Activated CD4-positive, alpha-beta T cell treated with anti-CD3 and anti-CD28 coated beads for 36 hours (primary cell): ENCODE measurements at regions not wholly inside any gene's neighbourhood (a gene's known extent, or its start where the extent isn't known, plus 50 kb on each side); places are given as distances from the start of the nearest gene placed in this dataset.

Source experiments
- ATAC-seq: fragments of 200-7000 bp; cut with Tn5 transposase; one replicate; pipeline ENCODE4 v1.10.0; 2021; ENCODE audit warnings: mild to moderate bottlenecking, moderate library complexity
- CTCF ChIA-PET: fragments of 350-600 bp; sonication (Branson Sonifier 250); formaldehyde crosslinking; loops from one replicate; lab custom pipeline; 2021; ENCODE audit warnings: antibody characterized with exemption; lab: Charles Lee
- POLR2A ChIA-PET: fragments of 350-600 bp; sonication (Branson Sonifier 250); formaldehyde crosslinking; loops from one replicate; lab custom pipeline; 2021; ENCODE audit warnings: antibody characterized with exemption, inconsistent platforms; lab: Charles Lee
- DNase-seq: peaks from one replicate; pipeline ENCODE4 v3.0.0-alpha.2; 2020
- H3K27ac Mint-ChIP-seq: one replicate; pipeline ENCODE4 v1.8.0; 2021; ENCODE audit warnings: mixed read lengths
- H3K27me3 Mint-ChIP-seq: one replicate; pipeline ENCODE4 v1.8.0; 2021; ENCODE audit warnings: mixed read lengths
- H3K36me3 Mint-ChIP-seq: one replicate; pipeline ENCODE4 v1.8.0; 2021; ENCODE audit warnings: low read depth, mixed read lengths
- H3K4me1 Mint-ChIP-seq: one replicate; pipeline ENCODE4 v1.8.0; 2021; ENCODE audit warnings: mixed read lengths
- H3K4me3 Mint-ChIP-seq: one replicate; pipeline ENCODE4 v1.8.0; 2021; ENCODE audit warnings: mild to moderate bottlenecking, moderate library complexity, mixed read lengths
- H3K9me3 Mint-ChIP-seq: one replicate; pipeline ENCODE4 v1.8.0; 2021; ENCODE audit warnings: low read depth, mixed read lengths
- intact Hi-C, 2 experiments: fragments of 100-400 bp; cut with DNase I in 1 of 2; cut with micrococcal nuclease in 1 of 2; formaldehyde crosslinking; loops; one replicate each; pipeline versions ENCODE4 v1.14.2 to v1.15.1; 2022 to 2024; cut with DNase I, micrococcal nuclease

DNA sequence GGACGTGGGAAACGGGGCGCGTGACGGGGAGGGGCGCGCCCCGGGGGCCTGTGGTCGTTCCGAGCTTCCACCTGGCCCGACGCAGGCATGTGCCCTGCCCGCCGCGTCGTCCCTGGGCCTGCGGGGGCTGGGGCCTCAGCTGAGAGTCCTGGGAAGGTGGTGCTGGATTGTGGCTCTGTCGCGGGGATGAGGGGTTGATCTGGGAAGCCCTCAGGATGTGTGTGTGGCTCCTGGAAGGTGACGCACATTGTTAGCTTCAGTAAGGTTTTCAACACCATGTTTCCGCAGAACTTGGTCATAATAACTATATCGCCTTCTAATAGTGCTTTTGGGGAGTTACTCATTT is 589.1 kb downstream of the MTRR start:
- POLR2A ChIA-PET, result no interaction called here
- Mint-ChIP-seq H3K36me3 (peaks cover 15% of the 10 kb centered on the region), H3K27ac (peak overlapping the region; percentile 80), H3K9me3 (no peaks in the 10 kb centered on the region), H3K4me1 (peaks cover 20% of the 10 kb centered on the region), H3K4me3 (peak overlapping the region; percentile 81), H3K27me3 (no peaks in the 10 kb centered on the region)
- DNase-seq (peak; percentile 16), ATAC-seq (peak; percentile 7)
- intact Hi-C loops, result loop anchor here in 1 of 2 experiments (10.0 kb wide), 2 partner anchors 553 to 1743 kb away; partner anchors contain the start of gene TENT4A
- CTCF ChIA-PET, result no interaction called here

DNA sequence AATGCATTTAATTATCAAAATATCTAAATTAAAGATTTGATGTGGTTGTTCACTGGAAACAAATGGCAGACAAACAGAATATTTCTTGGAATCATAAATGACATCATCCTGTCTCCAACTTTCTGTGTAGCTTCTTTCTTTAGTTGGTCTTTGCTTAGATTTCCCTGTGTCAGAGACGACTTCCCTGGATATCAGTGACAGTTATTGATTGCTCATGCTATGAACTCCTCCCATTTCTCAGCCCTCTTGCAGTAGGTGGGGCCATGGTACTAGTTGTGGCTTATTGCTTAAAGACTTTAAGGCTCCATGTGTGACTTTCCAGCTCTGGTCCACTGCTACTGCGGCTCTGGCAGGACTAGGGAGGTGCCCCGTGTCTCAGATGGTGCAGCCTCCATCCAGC is 592.6 kb downstream of the MTRR start:
- no peaks in the 10 kb centered on the region for H3K9me3 Mint-ChIP-seq
- H3K4me1 Mint-ChIP-seq, result peaks cover 15% of the 10 kb centered on the region
- no peak overlapping the region for H3K4me3 Mint-ChIP-seq
- intact Hi-C loops, result no loop called here
- ATAC-seq, result no peak
- H3K27me3 Mint-ChIP-seq, result no peaks in the 10 kb centered on the region
- no peak for DNase-seq
- POLR2A ChIA-PET, result no interaction called here
- no peak overlapping the region for H3K27ac Mint-ChIP-seq
- CTCF ChIA-PET, result no interaction called here
- peaks cover 15% of the 10 kb centered on the region for H3K36me3 Mint-ChIP-seq

DNA sequence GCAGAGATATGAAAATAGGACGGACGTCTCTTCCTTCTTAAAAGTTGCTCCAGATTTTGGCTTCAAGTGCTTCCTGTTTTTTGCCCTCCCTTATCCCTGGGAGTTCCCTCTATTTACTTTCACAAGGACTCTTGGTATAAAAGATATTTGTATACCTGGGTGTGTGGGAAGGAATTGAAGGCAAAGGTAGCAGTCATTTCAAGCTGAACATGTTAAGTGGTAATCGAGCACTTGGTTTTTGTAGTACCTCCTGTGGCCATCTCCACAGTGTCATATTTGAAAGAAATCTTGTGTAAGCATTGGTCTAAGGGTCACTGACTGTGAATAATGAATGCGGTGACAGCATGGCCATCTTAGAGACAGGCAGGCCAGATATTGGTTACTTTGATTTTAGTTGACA is 593.6 kb downstream of the MTRR start:
- Mint-ChIP-seq H3K27ac (no peak overlapping the region), H3K4me3 (no peak overlapping the region), H3K27me3 (no peaks in the 10 kb centered on the region), H3K9me3 (no peaks in the 10 kb centered on the region), H3K4me1 (peaks cover 10% of the 10 kb centered on the region), H3K36me3 (peaks cover 13% of the 10 kb centered on the region)
- DNase-seq (no peak), ATAC-seq (no peak)
- intact Hi-C loops, result no loop called here
- CTCF ChIA-PET, result no interaction called here
- POLR2A ChIA-PET, result no interaction called here

- POLR2A ChIA-PET, result no interaction called here
These were observed 601.5 kb downstream of the MTRR start for GRCh38 chr5:8470489-8470888.

DNA sequence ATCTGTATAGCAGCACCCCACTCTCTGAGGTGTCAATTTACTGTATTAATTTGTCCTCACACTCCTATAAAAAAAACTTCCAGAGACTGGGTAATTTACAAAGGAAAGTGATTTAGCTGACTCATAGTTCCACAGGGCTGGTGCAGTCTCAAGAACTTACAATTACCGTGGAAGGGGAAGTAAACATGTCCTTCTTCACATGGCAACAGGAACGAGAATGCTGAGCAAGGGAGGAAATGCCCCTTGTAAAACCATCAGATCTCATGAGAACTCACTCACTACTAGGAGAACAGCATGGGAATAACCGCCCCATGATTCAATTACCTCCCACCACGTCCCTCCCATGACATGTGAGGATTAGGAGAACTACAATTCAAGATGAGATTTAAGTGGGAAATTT is 602.6 kb downstream of the MTRR start:
- Mint-ChIP-seq H3K4me1 (no peaks in the 10 kb centered on the region), H3K27ac (no peak overlapping the region), H3K36me3 (no peaks in the 10 kb centered on the region), H3K4me3 (no peak overlapping the region), H3K9me3 (peaks cover 14% of the 10 kb centered on the region), H3K27me3 (no peaks in the 10 kb centered on the region)
- ATAC-seq, result no peak
- ChIA-PET CTCF (interaction anchor here (0.8 kb wide), 1 partner anchor 532 kb away, joined by 3 read pairs; no protein-coding TSS in a partner anchor), POLR2A (no interaction called here)
- intact Hi-C loops, result no loop called here
- no peak for DNase-seq

More at GRCh38 chr5:8470489-8470888, 601.5 kb downstream of the MTRR start:
- intact Hi-C loops, result no loop called here
- Mint-ChIP-seq H3K4me3 (no peak overlapping the region), H3K4me1 (no peaks in the 10 kb centered on the region), H3K36me3 (no peaks in the 10 kb centered on the region), H3K9me3 (peaks cover 14% of the 10 kb centered on the region), H3K27ac (no peak overlapping the region), H3K27me3 (no peaks in the 10 kb centered on the region)
- CTCF ChIA-PET, result interaction anchor here (0.7 kb wide), 1 partner anchor 177 kb away, joined by 5 read pairs; no protein-coding TSS in a partner anchor
- ATAC-seq, result no peak
- no peak for DNase-seq

GRCh38 chr5:8473016-8473415 is 604.1 kb downstream of the MTRR start:
- H3K36me3 Mint-ChIP-seq, result no peaks in the 10 kb centered on the region
- ATAC-seq (no peak), DNase-seq (no peak)
- intact Hi-C loops, result no loop called here
- CTCF ChIA-PET, result no interaction called here
- H3K9me3 Mint-ChIP-seq, result peaks cover 14% of the 10 kb centered on the region
- H3K4me3 Mint-ChIP-seq, result no peak overlapping the region
- no peaks in the 10 kb centered on the region for H3K27me3 Mint-ChIP-seq
- H3K4me1 Mint-ChIP-seq, result no peaks in the 10 kb centered on the region
- no peak overlapping the region for H3K27ac Mint-ChIP-seq
- POLR2A ChIA-PET, result no interaction called here

DNA sequence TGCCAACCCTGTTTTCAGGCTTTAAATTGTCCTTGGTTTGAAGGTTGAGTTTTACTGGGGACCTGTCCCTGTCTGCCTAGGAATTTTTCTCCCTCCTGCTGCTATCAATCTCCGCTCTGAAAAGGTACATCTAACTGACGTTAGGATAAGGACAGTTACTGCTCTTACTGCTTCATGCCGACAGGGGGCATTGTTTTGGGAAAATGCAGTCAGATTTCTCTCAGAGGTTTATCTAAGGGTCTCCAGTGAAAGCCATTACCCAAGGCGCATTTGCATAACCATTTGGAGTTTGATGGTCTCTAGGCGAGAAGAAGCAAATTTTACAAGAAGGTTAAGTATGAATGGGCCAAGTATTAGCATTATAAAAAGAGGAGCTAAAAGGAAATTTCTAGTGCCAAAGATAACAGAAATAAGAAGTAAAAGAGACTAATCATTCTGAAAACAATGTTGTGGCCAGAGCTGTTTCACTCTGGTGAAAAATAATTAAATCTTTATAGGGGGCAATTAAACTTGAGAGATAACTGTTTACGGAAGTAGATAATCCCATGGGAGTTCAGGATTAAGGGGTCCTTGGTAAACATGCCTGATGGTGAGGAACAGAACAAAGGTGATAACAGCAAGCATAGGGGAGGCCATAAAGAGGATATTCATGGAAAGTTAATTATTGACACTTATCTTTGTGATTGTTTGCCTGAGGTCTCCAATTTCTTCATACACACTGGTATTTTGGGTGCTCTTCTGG is 605.0 kb downstream of the MTRR start:
- ATAC-seq, result no peak
- CTCF ChIA-PET, result no interaction called here
- no peaks in the 10 kb centered on the region for H3K27me3 Mint-ChIP-seq

DNA sequence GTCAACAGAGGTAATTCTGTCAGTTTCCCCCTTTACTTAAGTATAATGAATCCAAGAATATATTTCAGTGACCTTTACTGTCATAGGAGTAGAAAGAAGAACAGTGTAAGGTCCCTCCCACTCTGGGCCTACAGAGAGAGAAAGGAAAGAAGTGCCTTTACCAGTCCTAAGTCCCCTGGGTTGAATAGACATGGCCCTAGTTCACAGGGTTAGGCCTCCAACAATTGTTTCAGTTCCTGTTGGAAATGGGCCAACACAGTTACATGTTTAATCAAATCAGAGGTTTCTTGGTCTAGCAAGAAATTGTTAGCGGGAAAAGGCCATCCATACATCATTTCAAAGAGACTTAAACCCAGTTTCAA is 605.6 kb downstream of the MTRR start:
- ChIA-PET CTCF (no interaction called here), POLR2A (no interaction called here)
- ATAC-seq, result no peak
- Mint-ChIP-seq H3K27me3 (no peaks in the 10 kb centered on the region), H3K4me1 (no peaks in the 10 kb centered on the region), H3K9me3 (peaks cover 16% of the 10 kb centered on the region), H3K4me3 (no peak overlapping the region), H3K36me3 (no peaks in the 10 kb centered on the region), H3K27ac (no peak overlapping the region)
- no peak for DNase-seq
- intact Hi-C loops, result no loop called here

More for the DNA sequence above, 605.0 kb downstream of the MTRR start:
- Mint-ChIP-seq H3K36me3 (no peaks in the 10 kb centered on the region), H3K4me1 (no peaks in the 10 kb centered on the region), H3K27ac (no peak overlapping the region), H3K4me3 (no peak overlapping the region), H3K9me3 (peaks cover 16% of the 10 kb centered on the region)
- intact Hi-C loops, result no loop called here
- DNase-seq, result no peak
- POLR2A ChIA-PET, result no interaction called here

DNA sequence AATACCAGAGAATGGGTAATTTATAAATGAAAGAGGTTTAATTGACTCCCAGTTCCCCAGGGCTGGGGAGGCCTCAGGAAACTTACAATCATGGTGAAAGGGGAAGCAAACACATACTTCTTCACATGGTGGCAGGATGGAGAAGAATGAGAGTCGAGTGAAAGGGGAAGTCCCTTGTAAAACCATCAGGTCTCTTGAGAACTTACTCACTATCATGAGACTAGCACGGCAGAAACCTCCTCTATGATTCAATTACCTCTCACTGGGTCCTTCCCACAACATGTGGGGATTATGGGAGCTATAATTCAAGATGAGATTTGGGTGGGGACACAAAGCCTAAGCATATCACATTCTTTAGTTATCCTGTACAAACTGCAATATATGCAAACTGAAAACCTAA is 609.4 kb downstream of the MTRR start:
- H3K27ac Mint-ChIP-seq, result no peak overlapping the region

GRCh38 chr5:8481007-8481406 is 612.1 kb downstream of the MTRR start:
- no peak for ATAC-seq
- intact Hi-C loops, result no loop called here
- no peaks in the 10 kb centered on the region for H3K4me1 Mint-ChIP-seq
- ChIA-PET POLR2A (no interaction called here), CTCF (no interaction called here)
- no peaks in the 10 kb centered on the region for H3K36me3 Mint-ChIP-seq
- H3K9me3 Mint-ChIP-seq, result peaks cover 2% of the 10 kb centered on the region
- no peaks in the 10 kb centered on the region for H3K27me3 Mint-ChIP-seq
- H3K27ac Mint-ChIP-seq, result no peak overlapping the region
- no peak overlapping the region for H3K4me3 Mint-ChIP-seq
- no peak for DNase-seq

More for the DNA sequence above, 609.4 kb downstream of the MTRR start:
- DNase-seq, result no peak
- Mint-ChIP-seq H3K4me1 (no peaks in the 10 kb centered on the region), H3K36me3 (no peaks in the 10 kb centered on the region), H3K9me3 (peaks cover 2% of the 10 kb centered on the region), H3K4me3 (no peak overlapping the region), H3K27me3 (no peaks in the 10 kb centered on the region)
- ATAC-seq, result no peak
- ChIA-PET POLR2A (no interaction called here), CTCF (no interaction called here)
- intact Hi-C loops, result no loop called here

DNA sequence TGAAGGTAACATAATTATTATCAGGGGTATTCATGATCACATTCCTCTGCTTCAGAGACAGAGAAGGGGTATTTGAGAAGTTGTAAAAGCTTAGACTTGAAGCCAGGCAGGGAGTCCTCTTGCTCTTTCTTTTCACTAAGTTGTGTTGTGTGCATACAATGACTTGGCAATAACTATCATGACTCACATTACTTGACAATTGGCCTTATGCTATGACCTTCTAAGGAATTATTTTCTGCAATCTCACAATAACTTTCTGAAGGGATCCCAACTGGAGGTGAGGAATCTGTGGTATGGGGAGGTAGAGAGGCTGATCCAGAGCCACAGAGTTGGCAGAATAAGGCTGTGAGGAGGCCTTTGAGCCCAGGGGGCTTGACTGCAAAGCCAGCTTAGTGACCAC is 622.3 kb downstream of the MTRR start:
- H3K27ac Mint-ChIP-seq, result no peak overlapping the region
- H3K4me1 Mint-ChIP-seq, result no peaks in the 10 kb centered on the region
- DNase-seq (no peak), ATAC-seq (no peak)
- intact Hi-C loops, result no loop called here
- no peaks in the 10 kb centered on the region for H3K27me3 Mint-ChIP-seq
- ChIA-PET POLR2A (no interaction called here), CTCF (interaction anchor here (0.7 kb wide), 1 partner anchor 106 kb away, joined by 3 read pairs; no protein-coding TSS in a partner anchor)
- no peak overlapping the region for H3K4me3 Mint-ChIP-seq
- peaks cover 3% of the 10 kb centered on the region for H3K36me3 Mint-ChIP-seq
- H3K9me3 Mint-ChIP-seq, result peaks cover 13% of the 10 kb centered on the region

DNA sequence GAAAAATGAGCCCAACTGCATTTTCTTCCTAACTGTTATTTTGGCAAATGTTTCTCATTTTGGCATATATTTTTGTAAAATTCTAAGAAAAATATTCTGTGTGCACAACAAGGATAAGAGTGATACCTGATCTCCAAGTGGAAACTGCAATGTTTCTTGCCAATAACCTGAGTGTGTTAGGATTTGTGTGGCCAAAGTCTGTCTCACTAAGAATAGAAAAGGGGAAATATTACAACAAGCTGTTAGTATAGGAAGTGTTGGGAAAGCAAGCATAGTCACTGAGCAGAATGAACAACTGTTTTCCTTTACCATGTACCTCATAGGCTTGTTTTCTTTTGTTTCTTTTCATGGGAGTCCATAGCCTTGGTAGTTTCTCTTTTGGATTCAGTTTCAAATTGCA is 624.2 kb downstream of the MTRR start:
- DNase-seq, result no peak
- Mint-ChIP-seq H3K4me1 (no peaks in the 10 kb centered on the region), H3K27me3 (no peaks in the 10 kb centered on the region), H3K9me3 (peaks cover 28% of the 10 kb centered on the region), H3K4me3 (no peak overlapping the region), H3K27ac (no peak overlapping the region), H3K36me3 (peaks cover 3% of the 10 kb centered on the region)
- intact Hi-C loops, result no loop called here
- no peak for ATAC-seq
- ChIA-PET POLR2A (interaction anchor here (0.5 kb wide), 1 partner anchor 174 kb away, joined by 3 read pairs; no protein-coding TSS in a partner anchor), CTCF (no interaction called here)
